ENCODE measurements at regions not wholly inside any gene's neighbourhood (a gene's known extent, or its start where the extent isn't known, plus 50 kb on each side); places are given as distances from the start of the nearest gene placed in this dataset.

GRCh38 chr21:22898051-22898665, 1899.9 kb downstream of the NCAM2 start:
- intact Hi-C loops (cut with DNase I) = no loop called here

GRCh38 chr21:22900490-22900889, 1902.3 kb downstream of the NCAM2 start:
- Histone ChIP-seq H3K9me3 (no peaks in the 10 kb centered on the region), H3K4me3 (no peak overlapping the region), H3K4me1 (no peaks in the 10 kb centered on the region), H3K27me3 (no peaks in the 10 kb centered on the region), H3K27ac (no peak overlapping the region), H3K9ac (ENCODE audit: low read depth in 2 of 2, low read length in 2 of 2) (no peak overlapping the region), H3K36me3 (no peaks in the 10 kb centered on the region)
- TF ChIP-seq CTCF (IDR thresholded peaks at IDR 0.05) = no peak
- intact Hi-C loops (cut with DNase I) = no loop called here
- DNase-seq = no peak

More at GRCh38 chr21:22898051-22898665, 1899.9 kb downstream of the NCAM2 start:
- Histone ChIP-seq H3K27ac (no peak overlapping the region), H3K9ac (ENCODE audit: low read depth in 2 of 2, low read length in 2 of 2) (no peak overlapping the region), H3K4me1 (no peaks in the 10 kb centered on the region), H3K9me3 (no peaks in the 10 kb centered on the region), H3K4me3 (no peak overlapping the region), H3K36me3 (no peaks in the 10 kb centered on the region), H3K27me3 (no peaks in the 10 kb centered on the region)
- no peak for TF ChIP-seq CTCF (IDR thresholded peaks at IDR 0.05)
- DNase-seq = no peak

GRCh38 chr21:22903851-22904250, 1905.6 kb downstream of the NCAM2 start:
- no peaks in the 10 kb centered on the region for H3K4me1 ChIP-seq
- no peak for DNase-seq
- H3K4me3 ChIP-seq = no peak overlapping the region
- no peaks in the 10 kb centered on the region for H3K36me3 ChIP-seq
- H3K9me3 ChIP-seq = no peaks in the 10 kb centered on the region
- intact Hi-C loops (cut with DNase I) = no loop called here
- H3K27ac ChIP-seq = no peak overlapping the region
- H3K9ac ChIP-seq (ENCODE audit: low read depth in 2 of 2, low read length in 2 of 2) = no peak overlapping the region
- H3K27me3 ChIP-seq = no peaks in the 10 kb centered on the region
- TF ChIP-seq CTCF (IDR thresholded peaks at IDR 0.05) = no peak

GRCh38 chr21:22904385-22904784, 1906.2 kb downstream of the NCAM2 start:
- Histone ChIP-seq H3K9me3 (no peaks in the 10 kb centered on the region), H3K36me3 (no peaks in the 10 kb centered on the region), H3K4me1 (no peaks in the 10 kb centered on the region), H3K27ac (no peak overlapping the region), H3K4me3 (no peak overlapping the region), H3K27me3 (no peaks in the 10 kb centered on the region), H3K9ac (ENCODE audit: low read depth in 2 of 2, low read length in 2 of 2) (no peak overlapping the region)
- TF ChIP-seq CTCF (IDR thresholded peaks at IDR 0.05) = no peak
- intact Hi-C loops (cut with DNase I) = no loop called here
- no peak for DNase-seq

- Histone ChIP-seq H3K27me3 (no peaks in the 10 kb centered on the region), H3K4me3 (no peak overlapping the region), H3K27ac (no peak overlapping the region), H3K4me1 (no peaks in the 10 kb centered on the region), H3K9me3 (no peaks in the 10 kb centered on the region), H3K9ac (ENCODE audit: low read depth in 2 of 2, low read length in 2 of 2) (no peak overlapping the region), H3K36me3 (no peaks in the 10 kb centered on the region)
- intact Hi-C loops (cut with DNase I) = no loop called here
- TF ChIP-seq CTCF (IDR thresholded peaks at IDR 0.05) = no peak
- no peak for DNase-seq
Observed at GRCh38 chr21:22925032-22925431, 1926.8 kb downstream of the NCAM2 start.
